Myocyte (in vitro differentiated cells): ENCODE measurements at regions not wholly inside any gene's neighbourhood (a gene's known extent, or its start where the extent isn't known, plus 50 kb on each side); places are given as distances from the start of the nearest gene placed in this dataset.
"Not testable (repeated sequence)": the region's sequence is repeated elsewhere in the genome, so short reads cannot be mapped to it uniquely, and the experiment has no call there.

Experiments
- DNase-seq: peaks from one replicate; pipeline ENCODE4 v3.0.0-alpha.2; 2012; ENCODE audit warnings: low read depth

GRCh38 chr2:185988907-185989306, 250.3 kb downstream of the FSIP2 start:
- DNase-seq, result not testable (repeated sequence)

GRCh38 chr2:185990861-185991525, 252.4 kb downstream of the FSIP2 start:
- DNase-seq, result no peak

GRCh38 chr2:185998562-185999070, 260.0 kb downstream of the FSIP2 start:
- DNase-seq, result no peak

- DNase-seq, result no peak
These were observed 270.7 kb downstream of the FSIP2 start for GRCh38 chr2:186009341-186009740.

- DNase-seq, result no peak
These were observed 278.7 kb downstream of the FSIP2 start for GRCh38 chr2:186017278-186017677.

- no peak for DNase-seq
These were observed 286.3 kb downstream of the FSIP2 start for GRCh38 chr2:186024921-186025320.

GRCh38 chr2:186027922-186028321, 289.3 kb downstream of the FSIP2 start:
- no peak for DNase-seq

- no peak for DNase-seq
These were observed 292.6 kb downstream of the FSIP2 start for GRCh38 chr2:186031229-186031628.

- DNase-seq, result no peak
These were observed 293.6 kb downstream of the FSIP2 start for GRCh38 chr2:186032102-186032738.

- DNase-seq, result no peak
These were observed 294.3 kb downstream of the FSIP2 start for GRCh38 chr2:186032930-186033329.

- no peak for DNase-seq
These were observed 294.9 kb downstream of the FSIP2 start for GRCh38 chr2:186033541-186033940.

GRCh38 chr2:186036862-186037449, 298.4 kb downstream of the FSIP2 start:
- no peak for DNase-seq

- DNase-seq, result no peak
These were observed 303.8 kb downstream of the FSIP2 start for GRCh38 chr2:186042207-186043028.

GRCh38 chr2:186044761-186045160, 306.2 kb downstream of the FSIP2 start:
- no peak for DNase-seq

- no peak for DNase-seq
These were observed 314.3 kb downstream of the FSIP2 start for GRCh38 chr2:186052930-186053329.

GRCh38 chr2:186058614-186059013, 320.0 kb downstream of the FSIP2 start:
- DNase-seq, result no peak

GRCh38 chr2:186059096-186059495, 320.5 kb downstream of the FSIP2 start:
- peak; percentile 29 for DNase-seq

GRCh38 chr2:186060744-186061440, 322.3 kb downstream of the FSIP2 start:
- peak; percentile 12 for DNase-seq

- DNase-seq, result no peak
These were observed 325.9 kb downstream of the FSIP2 start for GRCh38 chr2:186064507-186064906.

- no peak for DNase-seq
These were observed 326.9 kb downstream of the FSIP2 start for GRCh38 chr2:186065491-186065890.
